Stomach (tissue), 4 donors: ENCODE measurements at regions not wholly inside any gene's neighbourhood (a gene's known extent, or its start where the extent isn't known, plus 50 kb on each side); places are given as distances from the start of the nearest gene placed in this dataset.

Experiments
- CTCF ChIP-seq, 7 experiments: fragments of 450-650 bp in 4 of 7; fragments of 200-600 bp in 3 of 7; sonication (generic) in 3 of 7; IDR thresholded peaks; one replicate each; pipeline ENCODE4 v1.5.1; 2016 to 2019; ENCODE audit warnings: antibody characterized with exemption in 7 of 7, control low read depth in 2 of 7, mild to moderate bottlenecking in 1 of 7
- EP300 ChIP-seq: sonication (generic); formaldehyde crosslinking; IDR thresholded peaks from one replicate; pipeline ENCODE4 v1.6.1; 2017; ENCODE audit warnings: antibody characterized with exemption
- POLR2A ChIP-seq, 4 donors: fragments of 450-650 bp; IDR thresholded peaks; one replicate each; pipeline ENCODE4 v1.6.1; 2016; ENCODE audit warnings: antibody characterized with exemption in 4 of 4, control low read depth in 2 of 4, mild to moderate bottlenecking in 1 of 4, moderate library complexity in 1 of 4
- POLR2AphosphoS5 ChIP-seq, 3 donors: sonication (generic); formaldehyde crosslinking; IDR thresholded peaks; one replicate each; pipeline ENCODE4 v1.6.1; 2016; ENCODE audit warnings: antibody characterized with exemption in 3 of 3

GRCh38 chr7:152528612-152529011, 92.8 kb upstream of the KMT2C start:
- TF ChIP-seq POLR2AphosphoS5 (IDR thresholded peaks at IDR 0.05) (no peak), CTCF (IDR thresholded peaks at IDR 0.05) (no peak), POLR2A (IDR thresholded peaks at IDR 0.05) (no peak), EP300 (no peak)
